Breast epithelium (tissue), 3 donors: ENCODE measurements at regions not wholly inside any gene's neighbourhood (a gene's known extent, or its start where the extent isn't known, plus 50 kb on each side); places are given as distances from the start of the nearest gene placed in this dataset.

Source experiments
- POLR2A ChIP-seq: fragments of 450-650 bp; IDR thresholded peaks from one replicate; pipeline ENCODE4 v1.6.1; 2016; ENCODE audit warnings: antibody characterized with exemption, mild to moderate bottlenecking, moderate library complexity
- TF ChIP-seq, protein P1 (sequence below), 3 donors: fragments of 450-650 bp; IDR thresholded peaks; one replicate each; pipeline ENCODE4 v1.5.1; 2016 to 2017; ENCODE audit warnings: antibody characterized with exemption in 3 of 3, mild to moderate bottlenecking in 3 of 3, moderate library complexity in 3 of 3

DNA sequence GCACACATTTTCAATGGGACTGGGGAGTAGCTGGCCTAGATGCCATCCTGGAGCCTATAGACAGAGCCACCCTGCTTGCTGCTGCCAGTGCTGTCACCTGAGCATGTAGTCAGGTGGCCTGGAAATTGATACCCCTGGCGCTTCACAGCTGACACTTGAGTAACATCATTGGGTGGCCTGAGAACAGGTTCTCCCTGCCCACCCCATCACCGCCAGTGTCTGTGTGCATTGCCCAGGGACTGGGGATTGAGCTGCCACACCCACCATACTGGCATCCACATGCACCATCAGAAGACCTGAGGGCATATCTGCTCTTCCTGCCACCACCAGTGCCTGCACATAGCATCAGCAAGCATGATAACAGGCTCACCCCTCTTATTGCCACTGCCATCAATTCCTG, 1142.9 kb upstream of the PABPC4L start:
- TF ChIP-seq, protein P1, sequence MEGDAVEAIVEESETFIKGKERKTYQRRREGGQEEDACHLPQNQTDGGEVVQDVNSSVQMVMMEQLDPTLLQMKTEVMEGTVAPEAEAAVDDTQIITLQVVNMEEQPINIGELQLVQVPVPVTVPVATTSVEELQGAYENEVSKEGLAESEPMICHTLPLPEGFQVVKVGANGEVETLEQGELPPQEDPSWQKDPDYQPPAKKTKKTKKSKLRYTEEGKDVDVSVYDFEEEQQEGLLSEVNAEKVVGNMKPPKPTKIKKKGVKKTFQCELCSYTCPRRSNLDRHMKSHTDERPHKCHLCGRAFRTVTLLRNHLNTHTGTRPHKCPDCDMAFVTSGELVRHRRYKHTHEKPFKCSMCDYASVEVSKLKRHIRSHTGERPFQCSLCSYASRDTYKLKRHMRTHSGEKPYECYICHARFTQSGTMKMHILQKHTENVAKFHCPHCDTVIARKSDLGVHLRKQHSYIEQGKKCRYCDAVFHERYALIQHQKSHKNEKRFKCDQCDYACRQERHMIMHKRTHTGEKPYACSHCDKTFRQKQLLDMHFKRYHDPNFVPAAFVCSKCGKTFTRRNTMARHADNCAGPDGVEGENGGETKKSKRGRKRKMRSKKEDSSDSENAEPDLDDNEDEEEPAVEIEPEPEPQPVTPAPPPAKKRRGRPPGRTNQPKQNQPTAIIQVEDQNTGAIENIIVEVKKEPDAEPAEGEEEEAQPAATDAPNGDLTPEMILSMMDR (IDR thresholded peaks at IDR 0.05): no peak
- no peak for TF ChIP-seq POLR2A
